ENCODE measurements at regions not wholly inside any gene's neighbourhood (a gene's known extent, or its start where the extent isn't known, plus 50 kb on each side); places are given as distances from the start of the nearest gene placed in this dataset.
"Not testable (repeated sequence)": the region's sequence is repeated elsewhere in the genome, so short reads cannot be mapped to it uniquely, and the experiment has no call there.

GRCh38 chr7:76681810-76682209 lies 54.7 kb upstream of the POMZP3 start:
- not testable (repeated sequence) for H3K4me3 Mint-ChIP-seq; DNase-seq; H3K36me3 Mint-ChIP-seq; H3K27ac Mint-ChIP-seq; H3K27me3 Mint-ChIP-seq; H3K9me3 Mint-ChIP-seq; ATAC-seq (replicated peaks); H3K4me1 Mint-ChIP-seq

GRCh38 chr7:76679174-76679573 lies 52.1 kb upstream of the POMZP3 start:
- not testable (repeated sequence) for H3K9me3 Mint-ChIP-seq; ATAC-seq (replicated peaks); H3K36me3 Mint-ChIP-seq; H3K4me3 Mint-ChIP-seq; H3K4me1 Mint-ChIP-seq; H3K27me3 Mint-ChIP-seq; H3K27ac Mint-ChIP-seq; DNase-seq

DNA sequence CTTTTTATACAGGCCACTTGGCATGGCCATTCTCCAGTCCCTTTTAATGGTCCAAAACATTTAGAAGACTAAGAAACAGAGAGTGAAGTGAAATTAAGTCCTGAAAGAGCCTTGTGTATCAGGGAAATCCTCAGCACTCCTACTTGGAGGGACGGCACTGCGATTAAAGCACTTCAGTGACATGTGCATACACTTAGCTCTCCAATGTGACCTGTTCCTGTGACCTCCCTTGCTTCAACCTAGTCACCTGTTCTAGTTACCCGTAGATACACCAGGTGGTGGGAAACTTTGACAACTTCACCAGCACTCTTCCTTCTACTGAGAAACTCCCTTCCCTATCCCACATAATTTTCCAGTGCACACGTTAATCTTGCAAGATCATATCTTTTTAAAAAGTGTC lies 51.4 kb upstream of the POMZP3 start:
- ATAC-seq (replicated peaks); H3K27ac Mint-ChIP-seq; DNase-seq; H3K36me3 Mint-ChIP-seq; H3K4me3 Mint-ChIP-seq; H3K9me3 Mint-ChIP-seq; H3K27me3 Mint-ChIP-seq; H3K4me1 Mint-ChIP-seq: not testable (repeated sequence)

DNA sequence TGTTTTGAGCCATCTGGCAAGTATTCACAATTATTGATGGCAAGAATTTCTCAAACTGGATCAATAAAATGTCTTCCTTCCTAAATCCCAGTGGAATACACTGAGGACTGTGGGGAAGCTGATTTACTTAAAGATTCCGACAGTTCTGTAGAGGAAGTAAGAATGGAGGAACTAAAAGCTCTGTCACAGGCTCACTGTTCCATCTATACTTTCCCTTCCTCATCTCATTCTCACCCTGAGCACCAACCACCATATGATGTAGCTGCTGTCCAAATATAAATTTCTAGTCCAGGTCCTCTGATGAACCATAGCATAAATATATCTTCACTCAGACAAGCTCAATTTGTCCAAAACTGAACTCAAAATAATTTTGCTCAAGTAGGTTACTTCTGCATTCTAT lies 49.8 kb upstream of the POMZP3 start:
- not testable (repeated sequence) for H3K27ac Mint-ChIP-seq, H3K4me1 Mint-ChIP-seq, H3K9me3 Mint-ChIP-seq, H3K36me3 Mint-ChIP-seq, DNase-seq, H3K27me3 Mint-ChIP-seq, H3K4me3 Mint-ChIP-seq
- ATAC-seq (replicated peaks), result peak; percentile 68 to 70

Data from stimulated activated naive B cell treated with anti-CD40 and anti-IgM and Interleukin-4, amounts not matched to agents 10 μg/mL and 1 μg/mL and 100 μg/mL, for 72 hours (primary cell).